K562 (cell line): ENCODE measurements at regions not wholly inside any gene's neighbourhood (a gene's known extent, or its start where the extent isn't known, plus 50 kb on each side); places are given as distances from the start of the nearest gene placed in this dataset.

Experiments
- MECOM ChIP-seq: fragments of 250-450 bp; sonication (Bioruptor Pico); IDR thresholded peaks from 2 replicates; pipeline ENCODE4 v1.8.0; 2022; ENCODE audit warnings: inconsistent platforms
- TF ChIP-seq, protein P1 (sequence below): sonication (generic); formaldehyde crosslinking; IDR thresholded peaks from 2 replicates; pipeline ENCODE4 v1.8.1; 2023; ENCODE audit warnings: mild to moderate bottlenecking, missing genetic modification reagents, moderate library complexity

DNA sequence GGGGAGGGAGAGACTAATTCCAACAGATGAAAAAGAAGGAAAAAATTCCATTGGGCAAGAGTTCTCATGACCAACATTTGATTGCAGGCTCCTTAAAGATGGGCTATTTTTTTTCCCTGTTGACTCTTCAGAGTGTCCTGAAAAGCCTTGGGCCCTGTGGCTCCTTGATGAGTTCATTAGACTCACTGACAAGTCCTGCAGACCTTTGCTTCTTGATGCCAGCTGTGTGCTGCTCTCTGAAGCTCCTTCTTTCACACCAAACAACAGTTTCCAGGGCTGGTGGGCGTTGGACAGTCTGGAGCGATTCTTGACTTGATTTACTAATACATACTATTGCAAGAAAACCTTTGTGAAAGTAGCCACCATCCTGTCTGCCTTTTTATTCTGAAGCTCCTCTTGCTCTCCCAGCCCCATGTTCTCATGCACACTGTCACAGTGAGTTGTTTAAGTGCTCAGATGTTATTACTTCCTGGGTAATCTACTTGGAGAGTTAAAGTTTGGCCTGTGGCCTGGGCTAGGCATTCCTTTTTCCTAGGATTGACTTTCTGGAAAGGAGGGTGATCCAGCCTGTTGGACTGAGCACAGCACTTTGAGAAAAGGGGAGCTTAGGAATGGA lies 250.3 kb downstream of the PTEN start:
- TF ChIP-seq, protein P1, sequence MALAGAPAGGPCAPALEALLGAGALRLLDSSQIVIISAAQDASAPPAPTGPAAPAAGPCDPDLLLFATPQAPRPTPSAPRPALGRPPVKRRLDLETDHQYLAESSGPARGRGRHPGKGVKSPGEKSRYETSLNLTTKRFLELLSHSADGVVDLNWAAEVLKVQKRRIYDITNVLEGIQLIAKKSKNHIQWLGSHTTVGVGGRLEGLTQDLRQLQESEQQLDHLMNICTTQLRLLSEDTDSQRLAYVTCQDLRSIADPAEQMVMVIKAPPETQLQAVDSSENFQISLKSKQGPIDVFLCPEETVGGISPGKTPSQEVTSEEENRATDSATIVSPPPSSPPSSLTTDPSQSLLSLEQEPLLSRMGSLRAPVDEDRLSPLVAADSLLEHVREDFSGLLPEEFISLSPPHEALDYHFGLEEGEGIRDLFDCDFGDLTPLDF (CRISPR knock-in tag), result no peak
- no peak for TF ChIP-seq MECOM (CRISPR knock-in tag)
